ENCODE measurements at regions not wholly inside any gene's neighbourhood (a gene's known extent, or its start where the extent isn't known, plus 50 kb on each side); places are given as distances from the start of the nearest gene placed in this dataset.

DNA sequence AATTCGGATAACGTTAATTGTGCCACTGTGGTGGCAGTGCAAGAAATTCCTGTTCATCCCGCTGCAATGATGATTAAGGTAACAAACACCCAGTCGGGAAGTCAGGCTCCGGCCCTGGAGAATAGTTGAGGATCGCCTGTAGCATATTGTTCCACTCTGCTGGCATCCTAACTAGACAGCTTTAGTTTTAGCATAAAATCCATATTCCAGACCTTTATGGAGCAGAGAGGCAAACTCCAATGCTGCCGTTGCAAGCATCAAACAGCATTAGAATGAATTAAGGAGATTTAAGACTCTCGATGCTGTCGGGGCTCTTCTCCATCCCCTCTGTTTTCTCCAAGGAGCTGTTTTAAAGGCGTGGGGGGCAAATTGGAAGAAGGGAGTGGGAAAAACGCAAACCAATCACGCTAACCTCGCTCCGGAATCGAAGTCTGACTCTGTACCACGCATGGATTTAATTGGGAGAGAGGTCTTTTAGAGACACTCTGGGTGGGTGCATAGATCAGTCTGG, 660.4 kb downstream of the VRK1 start:
- no peak for FAIRE-seq

DNA sequence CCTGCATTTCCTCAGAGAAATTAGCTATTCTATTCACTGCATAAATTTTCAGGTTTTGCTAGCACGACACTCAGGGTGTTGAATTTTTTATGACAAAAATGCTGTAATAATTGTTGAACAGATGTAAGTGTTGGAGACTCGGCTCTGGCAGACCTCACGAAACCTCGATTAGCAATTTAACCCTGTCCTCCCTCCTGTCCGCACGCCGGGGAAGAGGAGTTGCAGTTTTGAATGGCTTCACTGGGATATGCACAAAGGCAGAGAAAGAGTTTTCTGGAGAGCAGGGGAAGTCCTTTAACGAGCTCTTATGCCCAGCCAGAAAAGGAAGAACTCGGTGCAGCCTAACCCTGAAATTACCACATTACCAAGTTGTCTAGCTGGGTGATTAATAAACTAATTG, 661.1 kb downstream of the VRK1 start:
- FAIRE-seq = no peak

- no peak for FAIRE-seq
Measured at GRCh38 chr14:97458661-97459579, 661.7 kb downstream of the VRK1 start.

- no peak for FAIRE-seq
Measured at GRCh38 chr14:97462081-97462480, 664.9 kb downstream of the VRK1 start.

DNA sequence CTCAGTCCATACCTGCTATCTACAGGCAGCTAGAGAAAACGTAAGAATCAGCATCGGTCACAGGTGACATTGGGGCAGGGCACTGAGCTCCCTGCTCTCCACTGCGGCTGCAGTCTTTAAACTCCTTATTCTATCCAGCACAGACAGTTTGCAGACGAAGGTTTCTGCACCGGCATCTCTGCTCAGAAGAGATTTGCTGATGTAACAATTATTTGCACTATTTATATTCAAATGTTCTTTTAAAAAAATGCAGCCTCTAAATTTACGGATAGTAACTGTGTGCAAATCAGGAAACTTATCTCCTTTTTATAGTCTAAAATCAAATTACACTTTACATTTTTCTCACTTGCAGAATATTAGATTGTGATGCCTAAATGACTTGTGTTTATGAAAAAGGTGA, 671.0 kb downstream of the VRK1 start:
- no peak for FAIRE-seq

DNA sequence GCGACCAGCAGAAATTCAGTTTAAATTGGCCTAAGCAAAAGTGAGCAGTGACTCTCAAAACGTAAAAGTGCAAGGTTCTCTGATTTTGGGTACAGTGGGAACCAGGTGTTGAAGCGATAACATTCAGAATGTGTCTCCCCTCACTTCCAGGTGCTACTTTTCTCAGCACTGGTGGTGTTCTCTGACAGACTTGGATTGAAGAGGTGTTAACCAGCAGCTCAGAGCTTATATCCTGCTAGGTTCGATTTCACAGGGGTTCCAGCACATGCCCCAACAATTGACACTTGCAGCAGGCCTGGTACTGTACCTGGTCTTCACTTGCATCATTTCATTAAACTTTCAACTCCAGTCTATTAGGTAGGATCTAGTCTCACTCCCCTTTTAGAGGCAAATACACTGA, 680.2 kb downstream of the VRK1 start:
- no peak for FAIRE-seq

DNA sequence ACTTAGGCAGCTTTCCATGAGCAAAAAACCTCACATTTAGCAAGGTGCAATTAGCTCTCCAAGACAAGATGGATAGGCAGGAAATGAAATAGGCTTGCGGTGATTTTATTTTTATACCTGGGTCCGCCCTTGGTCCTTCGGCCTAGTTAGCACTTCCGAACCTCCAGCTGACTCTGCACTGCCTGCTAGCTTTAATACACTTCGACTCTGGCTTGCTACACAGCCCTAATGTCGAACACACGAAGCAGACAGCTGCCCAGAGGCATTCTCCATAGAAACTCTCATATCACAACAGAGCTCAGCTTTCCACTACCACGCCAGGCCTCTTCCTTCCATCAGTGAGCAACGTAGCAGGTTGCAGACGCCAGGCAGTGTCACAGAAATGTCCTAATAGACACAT, 688.0 kb downstream of the VRK1 start:
- FAIRE-seq = no peak

DNA sequence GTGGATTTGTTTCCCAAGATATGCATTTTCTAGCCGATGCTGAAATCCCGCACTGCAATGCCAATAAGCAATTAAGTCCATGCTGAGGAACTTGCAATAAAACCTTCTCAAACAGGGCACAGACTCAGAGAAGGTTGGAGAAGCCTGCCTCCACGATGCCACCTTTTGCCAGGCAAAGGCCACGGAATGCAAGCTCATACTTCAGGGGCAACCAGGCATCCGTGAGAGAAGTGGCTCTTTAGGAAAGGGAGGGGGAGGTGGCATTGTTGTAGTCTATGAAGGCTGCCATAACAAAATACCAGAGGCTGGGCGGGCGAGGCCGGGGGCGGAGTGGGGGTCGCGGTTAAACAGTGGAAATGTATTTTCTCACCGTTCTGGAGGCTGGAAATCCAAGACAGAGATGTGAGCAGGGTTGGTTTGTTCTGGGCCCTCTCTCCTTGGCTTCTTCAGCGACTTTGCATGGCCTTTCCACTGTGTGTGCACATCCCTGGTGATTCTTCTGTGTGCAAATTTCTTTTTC, 689.5 kb downstream of the VRK1 start:
- FAIRE-seq = no peak

GRCh38 chr14:97489750-97490149, 692.6 kb downstream of the VRK1 start:
- no peak for FAIRE-seq

DNA sequence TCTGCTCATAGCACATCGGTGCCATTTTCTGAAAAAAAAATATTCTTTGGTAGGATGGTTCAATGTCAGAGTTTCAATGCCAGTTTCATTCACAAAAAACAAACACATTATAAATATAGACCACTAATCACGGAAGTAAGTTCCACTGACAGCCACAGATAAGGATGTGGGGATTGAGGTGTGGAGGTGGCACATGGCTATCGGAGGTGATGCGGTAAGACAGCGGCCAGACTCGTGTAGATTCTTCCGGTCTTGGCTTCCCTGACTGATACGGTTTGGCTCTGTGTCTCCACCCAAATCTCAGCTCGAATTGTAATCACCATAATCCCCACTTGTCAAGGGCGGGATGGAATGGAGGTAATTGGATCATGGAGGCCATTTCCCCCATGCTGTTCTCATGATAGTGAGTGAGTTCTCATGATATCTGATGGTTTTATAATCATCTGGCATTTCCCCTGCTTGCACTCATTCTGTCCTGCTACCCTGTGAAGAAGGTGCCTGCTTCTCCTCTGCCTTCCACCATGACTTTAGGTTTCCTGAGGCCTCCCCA, 693.4 kb downstream of the VRK1 start:
- FAIRE-seq = no peak

- FAIRE-seq = no peak
Measured at GRCh38 chr14:97491697-97492096, 694.5 kb downstream of the VRK1 start.

GRCh38 chr14:97499790-97500481, 702.8 kb downstream of the VRK1 start:
- FAIRE-seq = no peak

GRCh38 chr14:97506626-97507025, 709.4 kb downstream of the VRK1 start:
- FAIRE-seq = no peak

DNA sequence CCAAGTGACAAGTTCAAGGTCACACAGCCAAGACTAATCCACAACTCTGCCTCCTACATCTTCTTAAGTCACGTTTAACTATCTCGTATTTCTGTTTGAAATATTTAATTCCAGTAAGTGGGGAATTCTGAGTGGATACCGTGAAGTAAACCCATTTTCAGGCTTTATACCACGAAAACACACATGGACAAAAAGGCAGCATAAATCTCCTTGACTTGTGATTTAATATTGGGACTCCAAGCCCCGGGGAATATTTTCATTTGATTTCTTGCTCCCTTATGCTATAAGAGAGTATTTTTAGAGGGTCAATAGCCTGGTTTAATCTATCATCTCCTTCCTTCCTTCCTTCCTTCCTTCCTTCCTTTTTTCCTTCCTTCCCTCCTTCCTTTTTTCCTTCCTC, 716.7 kb downstream of the VRK1 start:
- no peak for FAIRE-seq

- no peak for FAIRE-seq
Measured at GRCh38 chr14:97517566-97518234, 720.5 kb downstream of the VRK1 start.

DNA sequence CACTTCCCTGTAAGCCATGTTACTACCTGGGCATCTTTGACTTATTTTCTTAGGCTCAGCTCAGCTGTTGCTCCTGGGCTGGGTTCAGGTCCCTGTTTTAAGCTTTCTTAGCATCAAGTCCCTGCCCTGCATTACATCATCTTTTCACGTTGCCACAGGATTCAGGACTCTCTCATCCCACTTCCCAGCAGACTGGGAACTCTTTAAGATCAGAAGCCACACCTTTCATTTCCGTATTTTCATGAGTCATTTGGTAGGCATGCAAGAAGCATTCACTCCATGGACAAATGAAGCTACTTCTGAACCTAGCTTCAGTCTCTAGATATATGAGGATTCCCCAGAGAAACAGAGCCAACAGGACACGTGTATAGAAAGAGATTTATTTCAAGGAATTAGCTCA, 726.8 kb downstream of the VRK1 start:
- no peak for FAIRE-seq

- FAIRE-seq = no peak
Measured at GRCh38 chr14:97524589-97525319, 727.6 kb downstream of the VRK1 start.

DNA sequence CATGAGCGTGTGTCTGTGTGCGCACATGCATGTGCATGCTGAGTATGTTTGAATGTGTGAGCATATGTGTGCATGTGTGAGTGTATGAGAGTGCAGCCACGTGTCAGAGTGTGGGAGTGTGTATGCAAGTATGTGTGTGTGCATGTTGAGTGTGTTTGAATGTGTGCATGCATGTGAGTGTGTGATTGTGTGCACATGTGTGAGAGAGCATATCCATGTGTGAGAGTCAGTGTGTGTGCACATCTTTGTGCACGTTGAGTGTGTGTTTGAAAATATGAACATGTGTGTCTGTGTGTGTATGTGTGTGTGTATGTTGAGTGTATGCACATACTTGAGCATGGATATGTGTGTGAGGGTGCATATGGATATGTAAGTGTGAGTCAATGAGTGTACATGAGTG, 730.8 kb downstream of the VRK1 start:
- FAIRE-seq = no peak

GRCh38 chr14:97532052-97532451, 734.9 kb downstream of the VRK1 start:
- no peak for FAIRE-seq

GRCh38 chr14:97536421-97536820, 739.2 kb downstream of the VRK1 start:
- FAIRE-seq = no peak

DNA sequence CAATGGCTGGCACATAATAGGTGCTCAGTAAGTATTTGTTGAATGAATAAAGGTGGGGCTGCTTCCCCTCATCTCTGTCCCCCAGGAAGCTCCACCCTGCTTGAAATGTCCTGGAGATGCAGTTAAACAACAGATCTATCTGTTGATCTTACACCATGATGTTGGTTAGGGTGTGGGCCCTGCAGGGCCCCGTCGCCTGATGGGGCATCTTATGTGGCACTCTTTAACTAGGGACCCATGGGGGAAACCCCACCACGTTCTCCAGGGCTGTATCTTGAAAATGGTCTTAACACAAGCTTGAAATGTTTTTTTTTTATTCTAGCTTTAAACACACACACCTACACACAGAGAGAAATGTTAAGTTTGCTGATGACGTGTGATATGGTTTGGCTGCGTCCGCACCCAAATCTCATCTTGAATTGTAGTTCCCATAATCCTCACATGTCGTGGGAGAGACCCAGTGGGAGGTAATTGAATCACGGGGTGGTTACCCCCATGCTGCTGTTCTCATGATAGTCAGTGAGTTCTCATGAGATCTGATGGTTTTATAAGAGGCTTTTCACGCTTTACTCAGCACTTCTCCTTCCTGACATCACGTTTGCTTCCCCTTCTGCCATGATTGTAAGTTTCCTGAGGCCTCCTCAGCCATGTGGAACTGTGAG, 741.7 kb downstream of the VRK1 start:
- no peak for FAIRE-seq

GRCh38 chr14:97539411-97539795, 742.2 kb downstream of the VRK1 start:
- no peak for FAIRE-seq

Data from G401.6 (cell line).